OCI-LY7 (cell line): ENCODE measurements at regions not wholly inside any gene's neighbourhood (a gene's known extent, or its start where the extent isn't known, plus 50 kb on each side); places are given as distances from the start of the nearest gene placed in this dataset.

Source experiments
- BruUV-seq: library from RNA; stranded (reverse); fragments of 400-500 nt; replicated peaks from 2 replicates; lab custom pipeline; 2021; lab: Mats Ljungman, UMichigan
- CTCF ChIA-PET: fragments of 300-600 bp; sonication (Branson Sonifier 250); formaldehyde crosslinking; loops from one replicate; lab custom pipeline; 2022; ENCODE audit warnings: antibody characterized with exemption; ENCODE audit not compliant: unreplicated experiment; lab: Charles Lee
- POLR2A ChIA-PET: fragments of 300-600 bp; sonication (Branson Sonifier 250); formaldehyde crosslinking; loops from one replicate; lab custom pipeline; 2022; ENCODE audit warnings: antibody characterized with exemption; lab: Charles Lee
- DNase-seq: peaks from one replicate; pipeline ENCODE4 v3.0.0-alpha.2; 2015; ENCODE audit warnings: low spot score
- H2AFZ ChIP-seq: fragments of 200-600 bp; sonication (generic), shearing (Covaris generic); 2 replicates; pipeline ENCODE4 v1.6.1; 2014; ENCODE audit warnings: mild to moderate bottlenecking, antibody characterized with exemption, low read length, moderate library complexity
- H3K27ac ChIP-seq: fragments of 200-600 bp; sonication (generic); 2 replicates; pipeline ENCODE4 v1.5.1; 2014; ENCODE audit warnings: mixed run types, low read depth, mild to moderate bottlenecking, moderate library complexity, low read length, inconsistent platforms; ENCODE audit not compliant: poor library complexity, severe bottlenecking
- H3K36me3 ChIP-seq: fragments of 200-600 bp; sonication (generic); 2 replicates; pipeline ENCODE4 v1.6.1; 2014; ENCODE audit warnings: mild to moderate bottlenecking, antibody characterized with exemption, low read length, moderate library complexity, mixed read lengths; ENCODE audit not compliant: insufficient read depth
- H3K4me1 ChIP-seq: fragments of 200-600 bp; sonication (generic); 2 replicates; pipeline ENCODE4 v1.5.1; 2014; ENCODE audit warnings: mild to moderate bottlenecking, low read length; ENCODE audit not compliant: insufficient read depth, poor library complexity, severe bottlenecking
- H3K4me2 ChIP-seq: fragments of 200-600 bp; sonication (generic); 2 replicates; pipeline ENCODE4 v1.6.1; 2014; ENCODE audit warnings: mild to moderate bottlenecking, low read length
- H3K4me3 ChIP-seq: fragments of 200-600 bp; sonication (generic); 2 replicates; pipeline ENCODE4 v1.5.1; 2014; ENCODE audit warnings: mild to moderate bottlenecking, low read depth, low read length; ENCODE audit not compliant: poor library complexity, severe bottlenecking
- H3K79me2 ChIP-seq: fragments of 200-600 bp; sonication (generic); 2 replicates; pipeline ENCODE4 v1.6.1; 2016; ENCODE audit warnings: low read depth, mild to moderate bottlenecking, low read length, moderate library complexity, mixed read lengths; ENCODE audit not compliant: insufficient read depth
- H3K9me2 ChIP-seq: fragments of 200-600 bp; sonication (generic); 2 replicates; pipeline ENCODE4 v1.6.1; 2016; ENCODE audit warnings: mild to moderate bottlenecking, low read length, mixed read lengths; ENCODE audit not compliant: insufficient read depth
- H3K9me3 ChIP-seq: fragments of 200-600 bp; sonication (generic); 2 replicates; pipeline ENCODE4 v1.6.1; 2014; ENCODE audit warnings: mild to moderate bottlenecking, mixed run types, low read length, mixed read lengths
- H4K20me1 ChIP-seq: fragments of 200-600 bp; sonication (generic); 2 replicates; pipeline ENCODE4 v1.6.1; 2014; ENCODE audit warnings: mild to moderate bottlenecking, antibody characterized with exemption, low read length, moderate library complexity, mixed read lengths; ENCODE audit not compliant: insufficient read depth
- CTCF ChIP-seq: fragments of 200-600 bp; sonication (generic); conservative IDR thresholded peaks from 2 replicates; pipeline ENCODE4 v1.5.1; 2014; ENCODE audit warnings: mild to moderate bottlenecking, antibody characterized with exemption, low read length, moderate library complexity, mixed read lengths
- EZH2phosphoT487 ChIP-seq: fragments of 200-600 bp; sonication (generic); IDR thresholded peaks from 2 replicates; pipeline ENCODE4 v1.6.1; 2018; ENCODE audit warnings: low read depth, borderline replicate concordance, mild to moderate bottlenecking, mixed run types, antibody characterized with exemption, low read length, moderate library complexity, mixed read lengths
- intact Hi-C: fragments of 100-400 bp; cut with micrococcal nuclease; formaldehyde crosslinking; loops from one replicate; pipeline ENCODE4 v1.10.0; 2022; ENCODE audit not compliant: unreplicated experiment

- Histone ChIP-seq H3K36me3 (no peaks in the 10 kb centered on the region), H3K9me3 (no peaks in the 10 kb centered on the region), H3K79me2 (no peaks in the 10 kb centered on the region), H3K4me1 (no peaks in the 10 kb centered on the region), H3K27ac (no peak overlapping the region), H3K4me3 (no peak overlapping the region), H3K4me2 (no peak overlapping the region), H4K20me1 (no peaks in the 10 kb centered on the region), H3K9me2 (no peaks in the 10 kb centered on the region), H2AFZ (no peak overlapping the region)
- DNase-seq: no peak
- CTCF ChIA-PET: no interaction called here
- no TSS peak for BruUV-seq
- no peak for TF ChIP-seq EZH2phosphoT487
- POLR2A ChIA-PET: interaction anchor here (0.6 kb wide), 1 partner anchor 19 kb away, joined by 3 read pairs; no protein-coding TSS in a partner anchor
- intact Hi-C loops: no loop called here
These were observed 332.6 kb downstream of the UTRN start for GRCh38 chr6:144617708-144618107.

GRCh38 chr6:144619966-144620365, 334.8 kb downstream of the UTRN start:
- Histone ChIP-seq H2AFZ (no peak overlapping the region), H4K20me1 (no peaks in the 10 kb centered on the region), H3K4me2 (no peak overlapping the region), H3K9me3 (no peaks in the 10 kb centered on the region), H3K4me1 (no peaks in the 10 kb centered on the region), H3K4me3 (no peak overlapping the region), H3K36me3 (no peaks in the 10 kb centered on the region), H3K27ac (no peak overlapping the region), H3K79me2 (no peaks in the 10 kb centered on the region), H3K9me2 (no peaks in the 10 kb centered on the region)
- no peak for DNase-seq
- no TSS peak for BruUV-seq
- TF ChIP-seq CTCF: no peak
- no peak for TF ChIP-seq EZH2phosphoT487
- intact Hi-C loops: no loop called here
- POLR2A ChIA-PET: no interaction called here
- CTCF ChIA-PET: no interaction called here

DNA sequence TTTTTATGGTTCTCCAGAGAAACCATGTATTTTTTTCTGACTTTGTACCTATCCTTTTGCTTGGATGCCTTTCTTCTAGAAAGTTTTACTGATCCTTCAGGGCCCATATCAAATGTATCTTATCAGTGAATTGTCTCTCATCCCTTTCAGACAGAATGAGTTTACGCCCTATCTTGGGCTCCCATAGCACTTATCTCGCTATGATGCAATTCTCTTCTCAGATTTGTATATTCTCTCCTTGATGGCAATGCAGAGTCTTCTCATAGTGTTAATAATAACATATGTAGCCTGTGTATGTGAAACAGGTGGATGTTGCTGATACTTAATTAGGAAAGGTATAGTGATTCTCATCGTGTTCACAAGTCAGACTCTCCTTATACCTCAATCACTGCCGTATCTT, 336.2 kb downstream of the UTRN start:
- TF ChIP-seq CTCF: no peak
- no peak for TF ChIP-seq EZH2phosphoT487
- CTCF ChIA-PET: no interaction called here
- POLR2A ChIA-PET: interaction anchor here (0.5 to 0.6 kb wide), 2 partner anchors 94 to 1109 kb away, joined by 3 to 5 read pairs; no protein-coding TSS in a partner anchor
- BruUV-seq: no TSS peak
- Histone ChIP-seq H3K4me3 (no peak overlapping the region), H3K9me2 (no peaks in the 10 kb centered on the region), H3K27ac (no peak overlapping the region), H2AFZ (no peak overlapping the region), H3K79me2 (no peaks in the 10 kb centered on the region), H3K4me2 (no peak overlapping the region), H3K4me1 (no peaks in the 10 kb centered on the region), H4K20me1 (no peaks in the 10 kb centered on the region), H3K36me3 (no peaks in the 10 kb centered on the region), H3K9me3 (no peaks in the 10 kb centered on the region)
- intact Hi-C loops: no loop called here
- DNase-seq: no peak
